Right lobe of liver (tissue), 6 donors: ENCODE measurements at regions not wholly inside any gene's neighbourhood (a gene's known extent, or its start where the extent isn't known, plus 50 kb on each side); places are given as distances from the start of the nearest gene placed in this dataset.
A peak's percentile ranks its signal among the peaks of the same experiment; 100 is the strongest.

Experiments
- ATAC-seq, 4 donors: fragments of 200-7000 bp; cut with Tn5 transposase; one replicate each; pipeline ENCODE4 v1.9.1; 2020; ENCODE audit warnings: mild to moderate bottlenecking in 4 of 4, moderate library complexity in 4 of 4
- DNase-seq, 3 donors: peaks; one replicate each; pipeline ENCODE4 v3.0.0-alpha.2; 2020
- H3K27ac ChIP-seq, 3 donors: fragments of 200-600 bp; one replicate each; pipeline ENCODE4 v1.8.0; 2022
- H3K27me3 ChIP-seq, 2 donors: fragments of 200-600 bp; one replicate each; pipeline ENCODE4 v1.8.0; 2022
- H3K36me3 ChIP-seq, 4 donors: fragments of 200-600 bp; sonication (generic) in 1 of 4; one replicate each; pipeline versions ENCODE4 v1.5.1 to v1.8.0; 2017 to 2022; ENCODE audit warnings: control low read depth in 1 of 4
- H3K4me1 ChIP-seq, 4 donors: fragments of 200-600 bp; sonication (generic) in 1 of 4; one replicate each; pipeline versions ENCODE4 v1.5.1 to v1.8.0; 2017 to 2022; ENCODE audit warnings: control low read depth in 1 of 4
- H3K4me3 ChIP-seq, 3 donors: fragments of 200-600 bp; one replicate each; pipeline ENCODE4 v1.8.0; 2022
- H3K9me3 ChIP-seq, 4 donors: fragments of 200-600 bp; sonication (generic) in 1 of 4; one replicate each; pipeline versions ENCODE4 v1.5.1 to v1.8.0; 2017 to 2022; ENCODE audit warnings: control low read depth in 1 of 4
- CTCF ChIP-seq, 4 donors: fragments of 200-600 bp in 3 of 4; fragments of 450-650 bp in 1 of 4; IDR thresholded peaks; one replicate each; pipeline versions ENCODE4 v1.5.1 to v1.8.0; 2016 to 2022; ENCODE audit warnings: antibody characterized with exemption in 4 of 4, mild to moderate bottlenecking in 2 of 4
- POLR2A ChIP-seq: fragments of 450-650 bp; IDR thresholded peaks from one replicate; pipeline ENCODE4 v1.6.1; 2017; ENCODE audit warnings: antibody characterized with exemption, mild to moderate bottlenecking
- whole genome bisulfite sequencing: methylation state at CpG from one replicate; pipeline ENCODE4 v1.1.6; 2018; ENCODE audit warnings: low coverage, low lambda C conversion rate; ENCODE audit not compliant: insufficient coverage; ENCODE audit errors: missing lambda C conversion rate; 5-methylcytosine and 5-hydroxymethylcytosine counted together
- intact Hi-C, 2 donors: fragments of 100-400 bp; cut with DNase I; formaldehyde crosslinking; loops; one replicate each; pipeline versions ENCODE4 v1.11.2 to v1.14.1; 2022
- donor health status: DM: no; HTN: yes; CAD: no.
- donor health status: DM: no; HTN: no; CAD: no.
- donor health status: DM: no; HTN: no; CAD: no.
- donor health status: DM: no; HTN: yes; CAD: no.
- donor health status: DM: no; HTN: yes; CAD: no.

- Histone ChIP-seq H3K27ac (no peak overlapping the region), H3K9me3 (no peaks in the 10 kb centered on the region)
- TF ChIP-seq POLR2A (no peak), CTCF (IDR thresholded peaks at IDR 0.05) (no peak)
These were observed 243.5 kb upstream of the PREP start for GRCh38 chr6:105646391-105646867.

GRCh38 chr6:105645958-105646357, 243.1 kb upstream of the PREP start:
- no peaks in the 10 kb centered on the region for H3K9me3 ChIP-seq
- H3K4me1 ChIP-seq: no peaks in the 10 kb centered on the region
- DNase-seq (no peak), ATAC-seq (no peak)
- H3K27ac ChIP-seq: no peak overlapping the region
- no peaks in the 10 kb centered on the region for H3K36me3 ChIP-seq
- H3K27me3 ChIP-seq: no peaks in the 10 kb centered on the region
- intact Hi-C loops: no loop called here
- H3K4me3 ChIP-seq: no peak overlapping the region
- no peak for TF ChIP-seq CTCF (IDR thresholded peaks at IDR 0.05)
- TF ChIP-seq POLR2A: no peak
- WGBS: 80% methylated on average over 3 of the region's 3 CpGs

More at GRCh38 chr6:105646391-105646867, 243.5 kb upstream of the PREP start:
- 53% methylated on average over 5 of the region's 5 CpGs for WGBS
- DNase-seq (no peak), ATAC-seq (peak; percentile 22 to 62 (median 54))
- H3K4me3 ChIP-seq: no peak overlapping the region
- no peaks in the 10 kb centered on the region for H3K36me3 ChIP-seq
- intact Hi-C loops: no loop called here
- no peaks in the 10 kb centered on the region for H3K4me1 ChIP-seq
- H3K27me3 ChIP-seq: no peaks in the 10 kb centered on the region

DNA sequence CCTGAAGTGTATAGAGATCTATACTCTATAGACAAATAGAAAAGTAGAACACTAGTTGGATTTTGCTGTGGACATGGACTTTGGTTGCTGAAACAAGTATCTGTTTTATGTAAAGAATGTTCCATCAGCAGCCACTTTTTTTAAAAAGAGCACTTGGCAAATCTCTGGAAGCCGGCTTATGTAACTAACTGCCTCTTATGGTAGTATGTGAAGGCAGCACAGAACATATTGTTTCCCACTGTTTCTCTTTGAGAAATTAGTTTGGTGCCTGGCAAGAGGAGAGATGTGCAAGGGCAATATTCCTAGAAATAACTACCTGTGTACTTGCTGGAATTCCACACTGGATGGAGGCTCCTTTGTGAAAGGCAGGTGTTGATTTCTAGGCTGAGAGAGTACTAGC, 242.3 kb upstream of the PREP start:
- ATAC-seq: no peak
- H3K27ac ChIP-seq: no peak overlapping the region
- no peaks in the 10 kb centered on the region for H3K36me3 ChIP-seq
- WGBS: 64% methylated on average over 1 of the region's 1 CpG
- no peak overlapping the region for H3K4me3 ChIP-seq
- DNase-seq: no peak
- no peaks in the 10 kb centered on the region for H3K9me3 ChIP-seq
- intact Hi-C loops: no loop called here
- H3K4me1 ChIP-seq: no peaks in the 10 kb centered on the region
- TF ChIP-seq POLR2A: no peak
- no peak for TF ChIP-seq CTCF (IDR thresholded peaks at IDR 0.05)
- no peaks in the 10 kb centered on the region for H3K27me3 ChIP-seq

DNA sequence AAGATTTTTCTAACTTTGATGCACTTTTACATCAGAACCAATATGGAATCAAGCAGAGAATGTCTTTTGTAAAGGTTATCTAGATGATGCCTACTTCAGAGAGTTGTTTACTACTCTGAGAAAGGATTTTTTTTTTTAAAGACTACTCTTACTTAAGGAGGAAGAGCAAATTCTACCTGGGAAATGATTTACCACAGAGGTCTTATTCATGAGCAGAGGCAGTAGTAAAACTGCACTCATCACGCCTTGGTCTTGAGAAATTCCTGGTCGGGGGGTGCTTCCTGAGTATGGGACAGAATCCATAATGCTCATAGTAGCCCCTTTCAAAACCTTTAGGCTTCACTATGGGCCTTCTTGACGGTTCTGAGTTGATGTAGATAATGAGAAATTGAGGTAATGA, 241.8 kb upstream of the PREP start:
- Histone ChIP-seq H3K4me3 (no peak overlapping the region), H3K27me3 (no peaks in the 10 kb centered on the region), H3K4me1 (no peaks in the 10 kb centered on the region), H3K9me3 (no peaks in the 10 kb centered on the region), H3K27ac (no peak overlapping the region), H3K36me3 (no peaks in the 10 kb centered on the region)
- ATAC-seq: no peak
- intact Hi-C loops: no loop called here
- WGBS: 30% methylated on average over 3 of the region's 3 CpGs
- DNase-seq: no peak
- no peak for TF ChIP-seq POLR2A
- no peak for TF ChIP-seq CTCF (IDR thresholded peaks at IDR 0.05)

- Histone ChIP-seq H3K4me1 (no peaks in the 10 kb centered on the region), H3K27ac (no peak overlapping the region), H3K9me3 (no peaks in the 10 kb centered on the region), H3K27me3 (no peaks in the 10 kb centered on the region), H3K36me3 (no peaks in the 10 kb centered on the region), H3K4me3 (no peak overlapping the region)
- intact Hi-C loops: no loop called here
- 31% methylated on average over 2 of the region's 2 CpGs for WGBS
- no peak for ATAC-seq
- DNase-seq: no peak
- no peak for TF ChIP-seq CTCF (IDR thresholded peaks at IDR 0.05)
- no peak for TF ChIP-seq POLR2A
These were observed 241.2 kb upstream of the PREP start for GRCh38 chr6:105644073-105644489.
